Trophoblast cell (in vitro differentiated cells and primary cell): ENCODE measurements at regions not wholly inside any gene's neighbourhood (a gene's known extent, or its start where the extent isn't known, plus 50 kb on each side); places are given as distances from the start of the nearest gene placed in this dataset.

ENCODE experiments used
- DNase-seq, 2 donors: peaks; one replicate each; pipeline ENCODE4 v3.0.0-alpha.2; 2016
- H2AFZ ChIP-seq: 2 replicates; pipeline ENCODE4 v1.6.1; 2013; ENCODE audit warnings: low read length, moderate library complexity, mild to moderate bottlenecking; ENCODE audit not compliant: insufficient read depth, poor library complexity
- H2AK5ac ChIP-seq: 2 replicates; pipeline ENCODE4 v1.6.1; 2013; ENCODE audit warnings: mild to moderate bottlenecking, low read length
- H2BK120ac ChIP-seq: 2 replicates; pipeline ENCODE4 v1.6.1; 2013; ENCODE audit warnings: low read length, mild to moderate bottlenecking, moderate library complexity; ENCODE audit not compliant: insufficient read depth, poor library complexity
- H2BK12ac ChIP-seq: 2 replicates; pipeline ENCODE4 v1.6.1; 2013; ENCODE audit warnings: mild to moderate bottlenecking, low read length, moderate library complexity
- H2BK5ac ChIP-seq: 2 replicates; pipeline ENCODE4 v1.6.1; 2013; ENCODE audit warnings: low read length, low read depth, moderate library complexity, mild to moderate bottlenecking; ENCODE audit not compliant: poor library complexity
- H3K14ac ChIP-seq: 2 replicates; pipeline ENCODE4 v1.6.1; 2013; ENCODE audit warnings: mild to moderate bottlenecking, low read length
- H3K18ac ChIP-seq: 2 replicates; pipeline ENCODE4 v1.6.1; 2013; ENCODE audit warnings: mild to moderate bottlenecking, low read length
- H3K23ac ChIP-seq: 2 replicates; pipeline ENCODE4 v1.6.1; 2013; ENCODE audit warnings: low read length
- H3K27ac ChIP-seq: 2 replicates; pipeline ENCODE4 v1.5.1; 2013; ENCODE audit warnings: low read depth, mild to moderate bottlenecking, inconsistent platforms, low read length, moderate library complexity
- H3K27me3 ChIP-seq: 2 replicates; pipeline ENCODE4 v1.6.1; 2013; ENCODE audit warnings: inconsistent platforms, mild to moderate bottlenecking, low read length, moderate library complexity; ENCODE audit not compliant: insufficient read depth
- H3K36me3 ChIP-seq, 2 experiments: 1 replicate in 1 of 2; 2 replicates in 1 of 2; pipeline ENCODE4 v1.6.1; 2013; ENCODE audit warnings: low read length in 2 of 2, mild to moderate bottlenecking in 2 of 2, moderate library complexity in 1 of 2; ENCODE audit not compliant: insufficient read depth in 2 of 2, control insufficient read depth in 1 of 2
- H3K4ac ChIP-seq: 2 replicates; pipeline ENCODE4 v1.6.1; 2013; ENCODE audit warnings: low read depth, mild to moderate bottlenecking, low read length, moderate library complexity
- H3K4me1 ChIP-seq, 2 experiments: 1 replicate in 1 of 2; 2 replicates in 1 of 2; pipeline ENCODE4 v1.6.1; 2013; ENCODE audit warnings: low read length in 2 of 2, mild to moderate bottlenecking in 2 of 2, moderate library complexity in 1 of 2; ENCODE audit not compliant: insufficient read depth in 2 of 2, control insufficient read depth in 1 of 2
- H3K4me2 ChIP-seq: 2 replicates; pipeline ENCODE4 v1.6.1; 2013; ENCODE audit warnings: inconsistent platforms, mild to moderate bottlenecking, low read length, moderate library complexity
- H3K4me3 ChIP-seq: 2 replicates; pipeline ENCODE4 v1.5.1; 2013; ENCODE audit warnings: mild to moderate bottlenecking, low read depth, low read length, inconsistent platforms
- H3K79me1 ChIP-seq: one replicate; pipeline ENCODE4 v1.6.1; 2013; ENCODE audit warnings: low read length
- H3K79me2 ChIP-seq: 2 replicates; pipeline ENCODE4 v1.6.1; 2013; ENCODE audit warnings: low read length, mild to moderate bottlenecking; ENCODE audit not compliant: control insufficient read depth, insufficient read depth, poor library complexity
- H3K9ac ChIP-seq: 2 replicates; pipeline ENCODE4 v1.6.1; 2013; ENCODE audit warnings: mild to moderate bottlenecking, low read length
- H3K9me3 ChIP-seq: 2 replicates; pipeline ENCODE4 v1.6.1; 2013; ENCODE audit warnings: low read depth, mild to moderate bottlenecking, control low read depth, inconsistent platforms, low read length; ENCODE audit not compliant: insufficient read depth
- H4K12ac ChIP-seq: 2 replicates; pipeline ENCODE4 v1.6.1; 2013; ENCODE audit warnings: low read depth, mild to moderate bottlenecking, low read length, moderate library complexity
- H4K8ac ChIP-seq: 2 replicates; pipeline ENCODE4 v1.6.1; 2013; ENCODE audit warnings: low read depth, mild to moderate bottlenecking, low read length, moderate library complexity
- H4K91ac ChIP-seq: one replicate; pipeline ENCODE4 v1.6.1; 2013; ENCODE audit warnings: low read depth, mild to moderate bottlenecking, low read length, moderate library complexity
- WGBS: extraction: QIAGEN DNeasy Blood & Tissue Kit; methylation state at CpG from one replicate; pipeline ENCODE4 v1.1.7; 2013; ENCODE audit warnings: missing lambda C conversion rate; ENCODE audit not compliant: insufficient read length, insufficient coverage; ENCODE audit errors: extremely low coverage; 5-methylcytosine and 5-hydroxymethylcytosine counted together

- Histone ChIP-seq H3K9ac (no peak overlapping the region), H3K4me2 (no peak overlapping the region)
Measured at GRCh38 chr7:155183655-155184054, 113.5 kb downstream of the HTR5A start.

GRCh38 chr7:155184923-155185322 lies 112.8 kb upstream of the INSIG1 start:
- no peak overlapping the region for H2AK5ac ChIP-seq
- no peak overlapping the region for H2AFZ ChIP-seq
- no peak overlapping the region for H3K23ac ChIP-seq
- H3K79me1 ChIP-seq: no peaks in the 10 kb centered on the region
- H3K4me2 ChIP-seq: no peak overlapping the region
- no peak overlapping the region for H3K4me3 ChIP-seq
- H3K9ac ChIP-seq: no peak overlapping the region
- H4K91ac ChIP-seq: no peak overlapping the region
- H3K9me3 ChIP-seq: peaks cover 32% of the 10 kb centered on the region
- no peak overlapping the region for H4K12ac ChIP-seq
- H2BK120ac ChIP-seq: no peak overlapping the region
- no peak overlapping the region for H3K27ac ChIP-seq
- H3K27me3 ChIP-seq: no peaks in the 10 kb centered on the region
- H3K4ac ChIP-seq: no peak overlapping the region
- DNase-seq: no peak
- H3K79me2 ChIP-seq: no peaks in the 10 kb centered on the region
- H2BK12ac ChIP-seq: no peak overlapping the region
- H4K8ac ChIP-seq: no peak overlapping the region
- H3K36me3 ChIP-seq: no peaks in the 10 kb centered on the region
- H2BK5ac ChIP-seq: no peak overlapping the region
- H3K4me1 ChIP-seq: no peaks in the 10 kb centered on the region
- no peak overlapping the region for H3K18ac ChIP-seq
- no peak overlapping the region for H3K14ac ChIP-seq
- WGBS: no CpG with 5 or more reads among the region's 4 CpGs

More at GRCh38 chr7:155183655-155184054, 113.5 kb downstream of the HTR5A start:
- H3K18ac ChIP-seq: no peak overlapping the region
- no peak overlapping the region for H3K4me3 ChIP-seq
- no peak overlapping the region for H4K8ac ChIP-seq
- H3K14ac ChIP-seq: no peak overlapping the region
- H3K27ac ChIP-seq: no peak overlapping the region
- no peak overlapping the region for H2BK120ac ChIP-seq
- H3K79me1 ChIP-seq: no peaks in the 10 kb centered on the region
- H3K79me2 ChIP-seq: no peaks in the 10 kb centered on the region
- no peak overlapping the region for H2BK12ac ChIP-seq
- DNase-seq: no peak
- H2BK5ac ChIP-seq: no peak overlapping the region
- H4K91ac ChIP-seq: no peak overlapping the region
- H3K4me1 ChIP-seq: no peaks in the 10 kb centered on the region
- no CpG with 5 or more reads among the region's 1 CpG for WGBS
- H3K27me3 ChIP-seq: no peaks in the 10 kb centered on the region
- no peak overlapping the region for H2AK5ac ChIP-seq
- H3K9me3 ChIP-seq: peaks cover 32% of the 10 kb centered on the region
- no peak overlapping the region for H2AFZ ChIP-seq
- H3K36me3 ChIP-seq: no peaks in the 10 kb centered on the region
- H4K12ac ChIP-seq: no peak overlapping the region
- H3K23ac ChIP-seq: no peak overlapping the region
- H3K4ac ChIP-seq: no peak overlapping the region

GRCh38 chr7:155187061-155187785 lies 110.5 kb upstream of the INSIG1 start:
- H3K18ac ChIP-seq: no peak overlapping the region
- H4K8ac ChIP-seq: no peak overlapping the region
- no peak overlapping the region for H3K4ac ChIP-seq
- no peak overlapping the region for H2AFZ ChIP-seq
- no peak overlapping the region for H2BK120ac ChIP-seq
- DNase-seq: no peak
- WGBS: no CpG with 5 or more reads among the region's 15 CpGs
- H3K4me1 ChIP-seq: no peaks in the 10 kb centered on the region
- no peak overlapping the region for H3K4me3 ChIP-seq
- H3K14ac ChIP-seq: no peak overlapping the region
- no peak overlapping the region for H2AK5ac ChIP-seq
- no peaks in the 10 kb centered on the region for H3K79me1 ChIP-seq
- H3K23ac ChIP-seq: no peak overlapping the region
- no peak overlapping the region for H3K9ac ChIP-seq
- H3K9me3 ChIP-seq: peaks cover 29% of the 10 kb centered on the region
- H4K12ac ChIP-seq: no peak overlapping the region
- no peak overlapping the region for H4K91ac ChIP-seq
- H3K27me3 ChIP-seq: no peaks in the 10 kb centered on the region
- no peaks in the 10 kb centered on the region for H3K36me3 ChIP-seq
- H3K4me2 ChIP-seq: no peak overlapping the region
- no peak overlapping the region for H3K27ac ChIP-seq
- H2BK12ac ChIP-seq: no peak overlapping the region
- no peaks in the 10 kb centered on the region for H3K79me2 ChIP-seq
- no peak overlapping the region for H2BK5ac ChIP-seq

GRCh38 chr7:155188357-155188756 lies 109.3 kb upstream of the INSIG1 start:
- Histone ChIP-seq H3K27ac (no peak overlapping the region), H3K79me2 (no peaks in the 10 kb centered on the region), H2BK120ac (no peak overlapping the region), H3K18ac (no peak overlapping the region), H3K4ac (no peak overlapping the region), H3K36me3 (no peaks in the 10 kb centered on the region), H4K8ac (no peak overlapping the region), H3K27me3 (no peaks in the 10 kb centered on the region), H2AFZ (no peak overlapping the region), H2BK12ac (no peak overlapping the region), H3K14ac (no peak overlapping the region), H4K91ac (no peak overlapping the region), H3K79me1 (no peaks in the 10 kb centered on the region), H3K23ac (no peak overlapping the region), H4K12ac (no peak overlapping the region), H3K9me3 (peaks cover 19% of the 10 kb centered on the region), H3K4me3 (no peak overlapping the region), H2AK5ac (no peak overlapping the region), H2BK5ac (no peak overlapping the region), H3K4me2 (no peak overlapping the region), H3K4me1 (peaks cover 0 to 3% of the 10 kb centered on the region in 2 experiments), H3K9ac (no peak overlapping the region)
- no CpG with 5 or more reads among the region's 2 CpGs for WGBS
- DNase-seq: no peak
